DOHH2 (cell line): ENCODE measurements at regions not wholly inside any gene's neighbourhood (a gene's known extent, or its start where the extent isn't known, plus 50 kb on each side); places are given as distances from the start of the nearest gene placed in this dataset.

ENCODE experiments used
- H3F3A ChIP-seq: fragments of 200-600 bp; sonication (generic), shearing (Covaris generic); 2 replicates; pipeline ENCODE4 v1.6.0; 2016; ENCODE audit warnings: antibody characterized with exemption, mild to moderate bottlenecking; ENCODE audit not compliant: control insufficient read depth, insufficient read depth
- H3K27ac ChIP-seq: fragments of 200-600 bp; sonication (generic); 2 replicates; pipeline ENCODE4 v1.5.1; 2014; ENCODE audit warnings: low read depth, mild to moderate bottlenecking, low read length, moderate library complexity
- H3K27me3 ChIP-seq: fragments of 200-600 bp; sonication (generic); 2 replicates; pipeline ENCODE4 v1.6.1; 2014; ENCODE audit warnings: mild to moderate bottlenecking, low read length, mixed read lengths; ENCODE audit not compliant: control insufficient read depth
- H3K36me3 ChIP-seq: fragments of 200-600 bp; sonication (generic); 2 replicates; pipeline ENCODE4 v1.6.1; 2014; ENCODE audit warnings: mild to moderate bottlenecking, low read length, moderate library complexity, mixed read lengths; ENCODE audit not compliant: control insufficient read depth
- H3K4me1 ChIP-seq: fragments of 200-600 bp; sonication (generic); 2 replicates; pipeline ENCODE4 v1.6.1; 2014; ENCODE audit warnings: mild to moderate bottlenecking, low read length, mixed read lengths; ENCODE audit not compliant: control insufficient read depth
- H3K4me2 ChIP-seq: fragments of 200-600 bp; sonication (generic); 2 replicates; pipeline ENCODE4 v1.6.0; 2014; ENCODE audit warnings: mild to moderate bottlenecking, low read length, moderate library complexity
- H3K4me3 ChIP-seq: fragments of 200-600 bp; sonication (generic); 2 replicates; pipeline ENCODE4 v1.5.1; 2014; ENCODE audit warnings: mild to moderate bottlenecking, low read length, mixed read lengths
- H3K79me2 ChIP-seq: fragments of 200-600 bp; sonication (generic); 2 replicates; pipeline ENCODE4 v1.6.1; 2014; ENCODE audit warnings: mild to moderate bottlenecking, low read length, mixed read lengths; ENCODE audit not compliant: control insufficient read depth
- H3K9me2 ChIP-seq: fragments of 200-600 bp; sonication (generic); replicated peaks from 2 replicates; pipeline ENCODE4 v1.6.1; 2014; ENCODE audit warnings: mild to moderate bottlenecking, low read length, mixed read lengths; ENCODE audit not compliant: control insufficient read depth
- H3K9me3 ChIP-seq: fragments of 200-600 bp; sonication (generic); 2 replicates; pipeline ENCODE4 v1.6.1; 2014; ENCODE audit warnings: antibody characterized with exemption, low read length, mixed read lengths; ENCODE audit not compliant: control insufficient read depth, insufficient read depth
- H4K20me1 ChIP-seq: fragments of 200-600 bp; sonication (generic); 2 replicates; pipeline ENCODE4 v1.6.0; 2014; ENCODE audit warnings: low read depth, mild to moderate bottlenecking, antibody characterized with exemption, low read length, moderate library complexity; ENCODE audit not compliant: control insufficient read depth, insufficient read depth
- EZH2phosphoT487 ChIP-seq: fragments of 200-600 bp; sonication (generic); IDR thresholded peaks from 2 replicates; pipeline ENCODE4 v1.6.1; 2017; ENCODE audit warnings: borderline replicate concordance, mild to moderate bottlenecking, antibody characterized with exemption, low read length, moderate library complexity, mixed read lengths
- TF ChIP-seq, protein P1 (sequence below): fragments of 200-600 bp; sonication (generic); IDR thresholded peaks from one replicate; pipeline ENCODE4 v1.5.1; 2014; ENCODE audit warnings: antibody characterized with exemption, mild to moderate bottlenecking, low read depth, low read length; ENCODE audit not compliant: poor library complexity, severe bottlenecking

DNA sequence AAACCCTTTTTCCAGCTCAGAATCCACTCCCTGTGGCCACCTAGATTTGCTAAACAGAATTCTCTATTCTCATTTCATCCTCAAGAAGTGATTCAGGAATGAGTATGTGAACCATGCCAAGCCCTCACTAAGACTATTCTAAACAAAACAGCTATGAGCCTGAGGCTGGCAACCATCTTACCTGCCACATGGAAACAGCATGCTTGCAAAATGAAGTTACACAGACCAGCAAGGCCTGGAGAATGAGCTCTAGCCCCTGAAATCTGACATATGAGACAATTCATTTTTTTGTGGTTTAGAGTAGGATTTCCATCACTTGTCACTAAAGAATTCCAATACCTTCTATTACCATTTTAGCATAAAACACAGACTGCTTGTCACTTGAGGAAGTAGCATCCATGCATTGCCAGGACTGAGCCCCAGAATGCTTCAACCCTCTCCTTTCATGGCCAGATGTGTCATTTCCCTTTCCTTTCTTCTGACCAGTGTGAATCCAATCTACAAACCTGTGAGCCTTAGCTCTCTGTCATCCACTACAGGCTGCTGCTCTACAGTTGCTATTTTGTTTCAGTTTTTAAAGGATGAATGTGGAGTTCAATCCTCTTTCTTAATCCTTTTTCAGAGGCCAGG lies 744.3 kb upstream of the ACVR2A start:
- Histone ChIP-seq H3K9me2 (no peaks in the 10 kb centered on the region), H3K27me3 (no peaks in the 10 kb centered on the region)
- no peak for TF ChIP-seq EZH2phosphoT487
- TF ChIP-seq, protein P1, sequence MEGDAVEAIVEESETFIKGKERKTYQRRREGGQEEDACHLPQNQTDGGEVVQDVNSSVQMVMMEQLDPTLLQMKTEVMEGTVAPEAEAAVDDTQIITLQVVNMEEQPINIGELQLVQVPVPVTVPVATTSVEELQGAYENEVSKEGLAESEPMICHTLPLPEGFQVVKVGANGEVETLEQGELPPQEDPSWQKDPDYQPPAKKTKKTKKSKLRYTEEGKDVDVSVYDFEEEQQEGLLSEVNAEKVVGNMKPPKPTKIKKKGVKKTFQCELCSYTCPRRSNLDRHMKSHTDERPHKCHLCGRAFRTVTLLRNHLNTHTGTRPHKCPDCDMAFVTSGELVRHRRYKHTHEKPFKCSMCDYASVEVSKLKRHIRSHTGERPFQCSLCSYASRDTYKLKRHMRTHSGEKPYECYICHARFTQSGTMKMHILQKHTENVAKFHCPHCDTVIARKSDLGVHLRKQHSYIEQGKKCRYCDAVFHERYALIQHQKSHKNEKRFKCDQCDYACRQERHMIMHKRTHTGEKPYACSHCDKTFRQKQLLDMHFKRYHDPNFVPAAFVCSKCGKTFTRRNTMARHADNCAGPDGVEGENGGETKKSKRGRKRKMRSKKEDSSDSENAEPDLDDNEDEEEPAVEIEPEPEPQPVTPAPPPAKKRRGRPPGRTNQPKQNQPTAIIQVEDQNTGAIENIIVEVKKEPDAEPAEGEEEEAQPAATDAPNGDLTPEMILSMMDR: no peak

GRCh38 chr2:147099845-147100244 lies 745.0 kb upstream of the ACVR2A start:
- no peak overlapping the region for H3K4me3 ChIP-seq
- no peaks in the 10 kb centered on the region for H3K36me3 ChIP-seq
- no peaks in the 10 kb centered on the region for H4K20me1 ChIP-seq
- no peak overlapping the region for H3K27ac ChIP-seq
- H3K9me3 ChIP-seq: no peaks in the 10 kb centered on the region
- no peaks in the 10 kb centered on the region for H3F3A ChIP-seq
- H3K9me2 ChIP-seq: no peaks in the 10 kb centered on the region
- TF ChIP-seq EZH2phosphoT487: no peak
- TF ChIP-seq, protein P1: no peak
- no peaks in the 10 kb centered on the region for H3K4me1 ChIP-seq
- no peak overlapping the region for H3K4me2 ChIP-seq
- H3K27me3 ChIP-seq: no peaks in the 10 kb centered on the region
- no peaks in the 10 kb centered on the region for H3K79me2 ChIP-seq

More for the DNA sequence above, 744.3 kb upstream of the ACVR2A start:
- Histone ChIP-seq H3K36me3 (no peaks in the 10 kb centered on the region), H3K4me1 (no peaks in the 10 kb centered on the region), H3K9me3 (no peaks in the 10 kb centered on the region), H3K79me2 (no peaks in the 10 kb centered on the region), H3K4me2 (no peak overlapping the region), H3K4me3 (no peak overlapping the region), H4K20me1 (no peaks in the 10 kb centered on the region), H3F3A (no peaks in the 10 kb centered on the region), H3K27ac (no peak overlapping the region)

- Histone ChIP-seq H3K4me2 (no peak overlapping the region), H3K4me3 (no peak overlapping the region), H3K9me2 (no peaks in the 10 kb centered on the region), H3K9me3 (no peaks in the 10 kb centered on the region), H3K27me3 (no peaks in the 10 kb centered on the region), H4K20me1 (no peaks in the 10 kb centered on the region), H3K4me1 (no peaks in the 10 kb centered on the region), H3K27ac (no peak overlapping the region), H3F3A (no peaks in the 10 kb centered on the region), H3K36me3 (no peaks in the 10 kb centered on the region), H3K79me2 (no peaks in the 10 kb centered on the region)
- TF ChIP-seq EZH2phosphoT487: no peak
- TF ChIP-seq, protein P1: no peak
Measured at GRCh38 chr2:147098940-147099339, 745.9 kb upstream of the ACVR2A start.
